Activated CD8-positive, alpha-beta memory T cell treated with anti-CD3 and anti-CD28 coated beads, Interleukin-2, amount 50 U/mL, for 48 hours (primary cell): ENCODE measurements at regions not wholly inside any gene's neighbourhood (a gene's known extent, or its start where the extent isn't known, plus 50 kb on each side); places are given as distances from the start of the nearest gene placed in this dataset.

Experiments
- DNase-seq: peaks from one replicate; pipeline ENCODE4 v3.0.0-alpha.2; 2020

DNA sequence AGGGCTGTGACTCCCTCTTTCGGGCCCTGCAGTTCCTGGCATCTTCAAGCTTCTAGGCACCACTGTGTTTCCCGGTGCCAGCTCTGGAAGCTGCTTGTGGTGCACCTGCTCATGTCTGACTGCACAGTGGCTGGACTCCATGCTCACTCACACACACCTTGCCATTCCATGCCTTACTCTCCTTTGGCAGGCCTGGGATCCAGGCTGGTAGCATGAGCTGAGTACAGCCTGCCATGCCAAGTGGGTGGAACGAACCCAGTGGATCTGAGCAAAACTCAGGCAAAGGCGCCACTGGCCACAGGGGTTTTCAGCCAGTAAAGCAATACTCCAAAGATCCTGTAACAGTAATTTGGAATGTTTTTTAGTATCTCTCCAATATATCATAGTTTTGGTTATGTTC, 902.7 kb upstream of the USP15 start:
- DNase-seq: no peak

GRCh38 chr12:61362037-61362436, 898.2 kb upstream of the USP15 start:
- DNase-seq: no peak

DNA sequence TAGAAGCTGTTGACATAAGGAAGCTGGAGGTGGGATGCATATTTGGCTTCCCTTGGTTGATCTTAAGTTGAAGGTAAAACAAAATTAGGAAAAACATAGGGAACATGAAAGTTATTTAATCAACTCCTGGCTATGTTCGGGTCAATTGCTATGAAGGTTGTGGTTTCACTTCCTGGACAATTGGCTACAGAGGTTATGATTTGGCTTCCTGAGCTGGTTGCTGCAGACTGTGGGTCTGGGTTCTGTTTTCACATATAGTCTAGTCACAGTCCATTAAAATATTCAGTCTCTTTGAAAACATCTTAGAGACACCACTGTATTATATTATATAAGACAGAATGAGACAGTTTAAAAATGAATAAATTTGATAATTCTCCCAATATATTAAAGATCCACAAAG, 895.2 kb upstream of the USP15 start:
- no peak for DNase-seq

DNA sequence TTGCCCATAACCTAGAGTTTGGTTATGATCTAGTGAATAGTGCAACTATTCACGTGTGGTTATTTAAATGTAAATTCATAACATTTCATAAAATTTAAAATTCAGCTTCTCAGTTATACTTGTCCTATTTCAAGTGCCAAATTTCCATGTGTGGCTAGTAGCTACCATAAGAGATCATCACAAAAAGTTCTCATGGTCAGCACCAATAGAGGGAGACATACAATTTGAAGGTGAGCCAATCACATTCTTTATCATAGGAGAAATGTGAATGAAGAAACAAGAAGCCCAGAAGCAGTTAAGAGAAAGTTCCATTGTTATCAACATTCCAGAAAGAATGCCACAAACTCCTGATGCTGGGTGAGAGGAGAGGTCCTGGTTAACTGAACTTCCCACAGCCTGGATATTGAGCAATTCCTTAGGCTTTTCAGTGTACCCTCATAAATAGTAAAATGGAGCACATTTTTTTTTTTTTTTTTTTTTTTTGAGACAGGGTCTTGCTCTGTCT, 892.9 kb upstream of the USP15 start:
- DNase-seq: no peak

- no peak for DNase-seq
Measured at GRCh38 chr12:61369241-61369910, 890.8 kb upstream of the USP15 start.

DNA sequence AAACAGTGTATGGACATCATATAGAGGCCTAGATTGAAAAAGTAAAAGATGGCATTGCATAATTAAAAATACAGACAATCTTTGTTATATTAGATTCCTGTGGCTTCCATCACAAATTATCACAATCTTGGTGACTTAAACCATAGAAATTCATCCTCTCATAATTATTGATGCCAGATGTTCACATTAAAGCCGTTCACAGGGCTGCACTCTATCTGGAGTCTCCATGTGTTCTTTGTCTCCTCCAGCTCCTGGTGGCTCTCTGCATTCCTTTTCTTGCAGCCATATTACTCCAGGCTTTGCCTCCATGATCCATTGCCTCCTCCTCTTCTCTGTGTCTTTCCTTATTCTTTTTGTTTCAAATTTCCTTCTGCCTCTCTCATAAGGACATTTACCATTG, 875.7 kb upstream of the USP15 start:
- DNase-seq: no peak

DNA sequence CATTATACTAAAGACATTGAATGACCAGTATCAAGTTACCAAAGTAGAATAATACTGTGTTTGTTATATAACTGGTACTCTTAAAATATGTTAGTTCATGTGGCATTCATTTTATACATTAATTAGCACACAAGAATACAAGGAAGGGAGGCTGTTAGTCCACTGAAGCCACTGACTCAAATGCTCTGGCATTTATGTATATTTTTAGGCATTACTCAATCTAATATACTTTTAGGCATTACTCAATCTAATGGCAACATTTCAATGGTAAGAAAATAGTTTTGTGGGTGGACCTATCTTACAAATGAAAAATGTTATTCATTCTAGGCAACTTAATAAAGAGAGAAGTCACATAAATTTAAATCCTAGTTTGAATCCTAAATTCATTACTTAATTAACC, 874.4 kb upstream of the USP15 start:
- no peak for DNase-seq

DNA sequence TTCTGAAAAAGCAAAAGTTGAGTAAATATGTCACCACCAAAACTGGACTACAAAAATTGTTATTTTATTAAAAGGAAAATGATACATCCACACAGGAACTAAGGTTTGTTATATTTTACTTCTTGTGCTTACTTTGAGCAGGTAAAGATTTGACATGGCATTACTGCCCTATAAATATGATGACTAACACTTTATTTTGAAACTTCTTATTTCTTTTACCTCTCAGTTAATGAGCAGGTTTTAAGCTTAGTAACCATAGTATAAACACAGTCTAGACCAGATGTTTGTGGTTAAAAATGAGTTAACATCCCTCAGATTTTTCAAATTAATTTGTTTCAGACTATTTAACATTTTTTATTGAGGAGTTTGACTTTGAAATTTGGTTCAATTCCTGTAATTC, 862.5 kb upstream of the USP15 start:
- DNase-seq: no peak

- no peak for DNase-seq
Measured at GRCh38 chr12:61412201-61412600, 848.0 kb upstream of the USP15 start.

DNA sequence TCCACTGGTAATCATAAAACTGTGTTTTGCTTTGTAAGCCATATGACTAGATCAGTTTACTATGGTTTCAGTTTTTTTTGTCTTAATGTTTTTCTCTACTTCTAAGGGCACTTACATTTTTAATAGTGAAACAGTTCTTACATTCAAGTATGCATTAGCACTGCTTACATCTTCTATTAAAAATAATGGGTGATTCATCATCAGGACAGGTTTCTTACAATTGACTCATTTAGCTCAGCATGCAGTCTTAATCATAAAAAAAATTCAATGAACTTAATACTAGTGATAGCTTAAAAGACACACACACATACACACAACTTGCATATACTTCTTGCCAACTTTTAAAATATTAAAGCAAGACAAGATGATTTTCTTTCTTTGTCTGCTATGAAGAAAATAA, 845.7 kb upstream of the USP15 start:
- no peak for DNase-seq

DNA sequence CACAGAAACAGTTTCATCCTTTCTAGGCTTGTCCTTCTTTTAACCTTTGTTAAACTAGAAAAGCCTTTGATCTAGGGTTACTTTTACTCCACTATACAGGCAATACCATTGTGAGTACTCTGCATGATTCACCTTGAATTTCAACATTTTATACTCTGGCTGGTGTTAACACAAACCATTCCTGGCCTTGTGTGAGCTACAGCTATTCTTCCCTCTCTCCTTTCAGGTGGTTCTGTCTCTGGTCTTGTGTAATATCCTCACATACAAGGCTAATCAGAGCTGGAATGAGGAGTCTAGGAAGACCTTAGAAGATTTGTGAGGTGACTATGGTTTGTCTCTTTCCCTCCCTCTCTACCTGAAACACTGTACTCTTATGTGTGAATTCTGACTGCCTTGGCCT, 837.4 kb upstream of the USP15 start:
- DNase-seq: no peak

GRCh38 chr12:61452076-61452475, 808.1 kb upstream of the USP15 start:
- no peak for DNase-seq

DNA sequence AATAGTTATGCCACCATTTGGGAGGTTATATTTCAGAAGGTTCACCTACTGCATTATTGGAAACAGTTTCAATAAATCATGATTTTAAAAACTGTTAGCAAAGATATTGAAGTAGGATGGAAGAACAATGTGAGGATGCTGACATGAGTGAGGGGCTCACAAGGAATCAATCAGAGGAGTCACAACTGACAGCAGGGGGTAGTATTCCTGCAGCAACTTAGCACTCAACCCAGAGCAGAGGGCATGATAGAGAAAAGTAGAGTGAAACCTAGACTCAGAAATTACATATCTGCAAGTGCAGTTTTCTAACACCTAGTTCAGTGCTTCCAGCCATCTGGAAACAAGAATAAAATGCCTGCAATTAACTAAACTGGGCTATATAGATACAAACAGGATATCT, 772.5 kb upstream of the USP15 start:
- DNase-seq: no peak

DNA sequence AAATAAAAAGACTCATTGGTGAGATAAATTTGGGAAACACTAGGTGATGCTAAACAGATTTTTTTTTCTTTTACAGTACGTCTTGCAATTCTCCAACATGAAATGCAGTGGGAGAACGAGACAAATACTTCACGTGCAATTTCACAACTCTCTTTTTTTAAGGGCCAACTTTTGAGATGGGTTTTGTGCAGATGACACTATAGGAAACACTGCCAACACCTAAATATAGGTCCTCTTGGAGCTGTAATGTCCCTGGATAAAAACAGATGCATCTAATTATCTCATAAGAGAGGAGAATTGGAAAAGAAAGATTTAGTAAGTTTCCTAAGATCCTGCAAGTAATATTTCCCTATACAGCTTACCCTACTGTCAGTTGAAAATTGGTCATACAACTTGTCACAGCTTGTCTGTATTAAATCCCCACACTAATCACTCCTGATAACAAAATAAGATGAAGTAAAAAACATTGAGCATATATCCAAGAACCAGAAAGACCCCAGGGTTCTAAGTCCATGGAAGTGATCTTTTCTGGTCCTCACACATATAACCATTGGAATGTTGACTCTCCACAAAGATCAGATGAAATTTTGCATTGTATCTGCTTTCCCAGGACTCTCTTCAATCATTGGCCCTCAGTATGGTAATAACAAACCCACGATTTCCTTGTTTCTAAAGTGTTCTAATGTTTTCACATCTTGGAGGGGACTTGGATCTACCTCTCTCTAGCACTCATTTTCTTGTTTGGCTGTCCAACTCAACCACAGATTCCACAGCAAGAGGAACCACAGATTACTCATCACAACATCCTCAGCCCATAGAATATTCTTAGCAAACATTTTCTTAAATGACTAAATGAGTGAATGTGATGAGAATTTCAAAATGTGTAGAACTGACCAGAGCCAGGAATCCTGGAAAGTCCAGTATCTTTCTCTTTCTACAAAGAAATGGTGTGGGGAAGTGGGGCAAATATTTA, 769.4 kb upstream of the USP15 start:
- DNase-seq: no peak

- DNase-seq: no peak
Measured at GRCh38 chr12:61502179-61502578, 758.0 kb upstream of the USP15 start.

- no peak for DNase-seq
Measured at GRCh38 chr12:61504396-61505080, 755.7 kb upstream of the USP15 start.

DNA sequence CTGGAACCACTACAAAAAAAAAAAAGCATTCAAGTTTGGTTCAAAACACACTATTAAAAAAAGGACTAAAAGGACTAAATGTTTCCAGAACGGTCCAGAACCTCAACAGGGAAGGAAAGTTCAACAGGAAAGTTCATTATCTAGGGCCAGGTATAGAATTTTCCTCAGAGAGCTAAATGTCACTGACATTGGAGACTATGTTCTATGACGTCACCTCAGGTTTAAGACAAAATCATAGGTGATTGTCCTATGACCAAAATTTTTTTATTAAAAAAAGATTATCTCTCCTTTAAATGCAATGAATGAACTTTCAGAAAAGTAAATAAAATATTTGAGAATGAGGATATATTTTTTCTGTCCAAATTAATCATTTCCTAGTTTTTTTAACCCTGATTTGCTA, 746.7 kb upstream of the USP15 start:
- DNase-seq: no peak

DNA sequence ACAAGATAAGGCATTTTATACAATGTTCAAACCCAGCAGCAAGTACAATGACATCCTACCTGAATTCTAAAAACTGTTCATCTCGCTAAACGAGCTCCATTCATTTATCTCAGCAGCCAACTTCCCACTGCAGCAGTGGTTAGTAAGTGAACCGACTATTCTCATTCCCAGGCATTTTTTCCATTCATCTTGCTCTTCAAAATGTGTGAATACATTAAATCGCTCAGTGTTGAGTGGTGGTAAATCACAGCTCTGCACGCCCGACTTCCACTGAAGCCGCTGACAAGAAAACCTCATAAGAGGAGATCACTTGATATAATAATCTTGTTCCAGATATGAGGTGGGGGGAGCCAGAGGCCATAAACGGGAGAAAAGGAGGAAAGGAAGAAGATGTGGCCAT, 746.2 kb upstream of the USP15 start:
- DNase-seq: no peak

DNA sequence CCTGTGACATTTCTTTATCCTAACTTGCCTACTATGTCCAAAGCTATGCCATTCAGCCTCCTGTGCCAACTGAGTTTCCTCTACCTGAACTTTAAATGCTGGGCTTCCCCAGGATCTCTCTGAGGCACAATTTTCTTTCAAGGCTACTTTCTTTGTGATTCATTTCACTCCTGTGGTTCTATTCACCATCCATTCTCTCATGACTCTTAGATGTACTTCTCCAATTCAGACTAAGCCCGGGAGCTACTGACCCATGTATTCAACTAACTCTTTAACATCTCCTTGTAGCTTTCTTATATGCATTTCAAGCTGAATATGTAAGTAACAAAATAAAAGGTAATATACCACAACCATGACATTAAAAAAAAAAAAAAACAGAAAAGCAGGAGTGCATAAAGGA, 738.9 kb upstream of the USP15 start:
- no peak for DNase-seq

DNA sequence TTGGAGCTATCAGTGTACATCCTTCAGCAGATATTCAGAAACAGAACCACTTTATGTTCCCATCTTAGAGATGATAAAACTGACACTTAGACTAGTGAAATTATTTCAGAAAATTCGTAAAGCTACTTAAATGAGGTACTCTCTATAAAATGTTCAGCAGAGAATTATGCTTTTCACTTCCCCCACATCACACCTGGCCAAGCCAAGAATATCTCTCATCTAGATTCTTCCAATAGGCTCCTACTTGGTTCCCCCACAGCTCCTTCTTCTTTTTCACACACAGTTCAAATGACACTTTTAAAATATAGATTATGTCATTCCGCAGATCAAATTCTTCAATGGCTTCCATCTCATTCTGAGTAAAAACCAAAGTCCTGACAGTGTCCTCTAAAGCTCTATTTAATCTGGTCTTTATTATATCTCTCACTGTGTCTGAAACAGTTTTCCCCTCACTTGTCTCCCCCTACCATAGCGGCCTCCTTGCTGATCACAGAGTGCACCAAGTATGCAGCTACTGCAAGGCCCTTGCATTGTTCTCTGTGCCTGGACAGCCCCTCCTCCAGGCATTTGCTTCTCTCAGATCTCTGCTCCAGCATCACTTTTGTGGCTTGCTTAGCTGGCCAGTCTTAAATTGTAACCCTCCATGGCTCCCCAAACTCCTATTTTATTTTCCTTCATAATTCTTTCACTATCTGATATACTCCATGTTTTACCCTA, 736.8 kb upstream of the USP15 start:
- DNase-seq: no peak

GRCh38 chr12:61524851-61525250, 735.4 kb upstream of the USP15 start:
- DNase-seq: no peak

DNA sequence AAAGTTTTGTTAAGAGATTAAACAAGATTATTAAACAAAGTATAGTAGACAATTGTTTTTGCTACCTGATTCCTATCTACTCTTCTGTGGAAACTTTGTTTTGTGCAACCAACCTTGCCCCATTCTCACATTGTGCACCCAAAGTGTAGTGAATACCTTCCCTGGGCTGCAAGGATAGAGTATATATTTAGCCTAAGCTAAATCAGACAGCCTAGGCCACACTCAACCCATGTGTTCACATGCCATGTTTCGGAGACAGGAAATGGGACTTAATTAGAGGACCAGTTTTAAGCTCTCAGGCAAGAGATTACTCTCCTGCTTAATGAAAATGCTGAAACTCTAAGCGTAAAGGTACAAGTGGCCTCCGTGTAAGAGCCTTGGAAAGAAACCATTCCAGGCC, 734.9 kb upstream of the USP15 start:
- DNase-seq: no peak

DNA sequence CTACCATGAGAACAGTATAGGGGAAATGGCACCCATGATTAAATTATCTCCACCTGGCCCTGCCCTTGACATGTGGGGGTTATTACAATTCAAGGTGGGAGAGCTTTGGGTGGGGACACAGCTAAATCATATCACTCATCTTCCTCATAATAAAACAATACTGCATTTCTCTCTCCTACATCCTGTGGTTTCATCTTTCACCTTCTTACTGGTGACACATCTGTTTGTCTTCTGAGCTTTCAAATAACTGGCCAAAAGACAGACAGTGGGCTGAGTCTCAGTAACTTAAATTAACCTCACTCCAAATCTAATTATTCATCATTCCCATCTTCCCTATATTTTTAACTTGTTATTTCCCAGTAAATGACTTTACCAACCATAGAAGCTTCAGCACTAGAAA, 729.7 kb upstream of the USP15 start:
- DNase-seq: no peak
